ENCODE measurements at regions not wholly inside any gene's neighbourhood (a gene's known extent, or its start where the extent isn't known, plus 50 kb on each side); places are given as distances from the start of the nearest gene placed in this dataset.

DNA sequence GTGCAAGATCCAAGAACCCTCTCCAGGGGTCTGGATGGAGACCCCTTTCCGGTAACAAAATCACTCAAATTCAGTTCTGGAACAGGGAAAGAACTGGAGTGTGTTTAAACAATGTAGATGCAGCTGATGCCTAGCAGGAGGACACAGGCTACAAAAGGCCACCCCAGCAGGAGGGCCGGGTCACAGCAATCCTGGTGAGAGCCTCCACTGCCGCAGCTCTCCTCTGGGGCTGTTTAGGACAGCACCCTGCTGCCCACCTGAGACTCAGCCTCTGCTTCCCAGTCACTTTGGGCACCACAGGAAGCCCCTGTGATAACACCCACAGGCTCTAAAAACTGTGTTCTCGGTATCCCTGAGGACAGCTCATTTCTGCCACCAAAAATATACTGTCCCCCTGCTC, 318.7 kb upstream of the NBEA start:
- Histone ChIP-seq H3K4me1 (no peaks in the 10 kb centered on the region), H3K9me3 (no peaks in the 10 kb centered on the region), H3K27ac (no peak overlapping the region), H3K27me3 (no peaks in the 10 kb centered on the region), H3K36me3 (no peaks in the 10 kb centered on the region), H3K4me3 (no peak overlapping the region)
- 100% methylated on average over 1 of the region's 4 CpGs for WGBS, 2 donors (ENCODE audit: low coverage in 1 of 2)
- no peak for ATAC-seq
- TF ChIP-seq EP300 (IDR thresholded peaks at IDR 0.05), result no peak
- no peak for TF ChIP-seq POLR2A (IDR thresholded peaks at IDR 0.05)
- TF ChIP-seq, protein P1, sequence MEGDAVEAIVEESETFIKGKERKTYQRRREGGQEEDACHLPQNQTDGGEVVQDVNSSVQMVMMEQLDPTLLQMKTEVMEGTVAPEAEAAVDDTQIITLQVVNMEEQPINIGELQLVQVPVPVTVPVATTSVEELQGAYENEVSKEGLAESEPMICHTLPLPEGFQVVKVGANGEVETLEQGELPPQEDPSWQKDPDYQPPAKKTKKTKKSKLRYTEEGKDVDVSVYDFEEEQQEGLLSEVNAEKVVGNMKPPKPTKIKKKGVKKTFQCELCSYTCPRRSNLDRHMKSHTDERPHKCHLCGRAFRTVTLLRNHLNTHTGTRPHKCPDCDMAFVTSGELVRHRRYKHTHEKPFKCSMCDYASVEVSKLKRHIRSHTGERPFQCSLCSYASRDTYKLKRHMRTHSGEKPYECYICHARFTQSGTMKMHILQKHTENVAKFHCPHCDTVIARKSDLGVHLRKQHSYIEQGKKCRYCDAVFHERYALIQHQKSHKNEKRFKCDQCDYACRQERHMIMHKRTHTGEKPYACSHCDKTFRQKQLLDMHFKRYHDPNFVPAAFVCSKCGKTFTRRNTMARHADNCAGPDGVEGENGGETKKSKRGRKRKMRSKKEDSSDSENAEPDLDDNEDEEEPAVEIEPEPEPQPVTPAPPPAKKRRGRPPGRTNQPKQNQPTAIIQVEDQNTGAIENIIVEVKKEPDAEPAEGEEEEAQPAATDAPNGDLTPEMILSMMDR (IDR thresholded peaks at IDR 0.05), result no peak
- no peak for TF ChIP-seq POLR2AphosphoS5 (IDR thresholded peaks at IDR 0.05)

DNA sequence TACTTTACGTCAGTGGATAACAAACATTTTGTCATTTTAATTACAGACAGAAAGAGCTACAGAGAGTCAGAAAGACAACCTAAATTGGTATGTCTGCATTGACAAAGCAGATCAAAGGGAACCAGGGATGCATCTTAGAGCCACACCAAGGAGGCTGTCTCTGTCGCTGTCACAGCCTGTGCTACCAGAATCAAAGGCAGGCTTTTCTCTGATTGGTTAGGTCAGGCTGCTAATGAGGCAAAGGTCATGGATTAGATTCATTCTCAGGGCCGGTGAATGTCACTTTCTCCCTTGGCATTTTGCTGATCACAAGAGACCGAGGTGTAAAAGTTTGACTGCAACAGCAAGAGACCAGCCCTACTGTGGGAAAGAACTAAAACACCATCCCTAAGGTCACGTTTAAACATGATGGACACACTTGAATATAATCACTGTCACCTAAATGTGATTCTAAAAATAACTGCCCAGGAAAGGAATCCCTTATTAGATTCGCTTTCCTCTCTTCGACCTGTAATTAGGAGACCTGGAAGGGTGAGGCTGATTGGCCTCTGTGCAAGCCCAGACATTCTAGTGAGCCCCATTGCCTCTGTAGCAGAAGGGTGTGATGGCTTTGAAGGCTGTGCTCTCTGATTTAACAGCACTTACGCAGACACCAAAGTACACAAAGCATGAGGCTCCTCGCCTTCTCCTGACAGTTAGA, 314.4 kb upstream of the NBEA start:
- H3K9me3 ChIP-seq, result no peaks in the 10 kb centered on the region
- WGBS, 2 donors (ENCODE audit: low coverage in 1 of 2), result 54 to 77% methylated on average over 7 to 9 of the region's 9 CpGs
- H3K4me1 ChIP-seq, result no peaks in the 10 kb centered on the region
- no peak overlapping the region for H3K4me3 ChIP-seq
- H3K27me3 ChIP-seq, result no peaks in the 10 kb centered on the region
- H3K27ac ChIP-seq, result no peak overlapping the region
- no peaks in the 10 kb centered on the region for H3K36me3 ChIP-seq
- ATAC-seq, result no peak
- TF ChIP-seq EP300 (IDR thresholded peaks at IDR 0.05) (no peak), POLR2A (IDR thresholded peaks at IDR 0.05) (no peak), POLR2AphosphoS5 (IDR thresholded peaks at IDR 0.05) (no peak)
- TF ChIP-seq, protein P1 (IDR thresholded peaks at IDR 0.05), result no peak

DNA sequence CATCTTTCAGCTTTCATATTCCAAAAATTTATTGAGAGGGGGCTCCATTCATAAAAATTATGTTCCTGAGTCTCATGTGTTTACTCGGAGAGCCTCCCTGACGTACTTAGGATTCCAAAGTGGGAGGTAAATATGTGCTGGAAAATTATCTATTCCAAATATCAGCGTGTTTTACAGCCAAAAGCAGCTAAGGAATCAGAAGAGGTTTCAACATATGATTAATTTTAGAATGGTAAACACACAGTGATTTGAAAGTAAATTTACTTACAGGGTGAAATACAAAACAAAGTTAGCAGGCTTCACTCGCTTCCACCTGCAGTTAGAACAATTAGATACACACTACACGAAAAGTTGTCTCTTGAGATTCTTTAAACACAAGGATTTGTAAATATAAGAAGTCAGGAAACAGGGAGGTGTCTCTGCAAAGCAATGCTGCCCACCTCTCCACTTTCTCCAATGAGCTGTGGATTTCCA, 313.8 kb upstream of the NBEA start:
- H3K36me3 ChIP-seq, result no peaks in the 10 kb centered on the region
- no peaks in the 10 kb centered on the region for H3K27me3 ChIP-seq
- no peaks in the 10 kb centered on the region for H3K9me3 ChIP-seq
- no peak overlapping the region for H3K27ac ChIP-seq
- no peak for ATAC-seq
- H3K4me3 ChIP-seq, result no peak overlapping the region
- WGBS, 2 donors (ENCODE audit: low coverage in 1 of 2), result 33 to 68% methylated on average over 5 of the region's 5 CpGs
- no peak for TF ChIP-seq POLR2AphosphoS5 (IDR thresholded peaks at IDR 0.05)
- TF ChIP-seq, protein P1 (IDR thresholded peaks at IDR 0.05), result no peak
- TF ChIP-seq POLR2A (IDR thresholded peaks at IDR 0.05), result no peak
- TF ChIP-seq EP300 (IDR thresholded peaks at IDR 0.05), result no peak
- H3K4me1 ChIP-seq, result no peaks in the 10 kb centered on the region

DNA sequence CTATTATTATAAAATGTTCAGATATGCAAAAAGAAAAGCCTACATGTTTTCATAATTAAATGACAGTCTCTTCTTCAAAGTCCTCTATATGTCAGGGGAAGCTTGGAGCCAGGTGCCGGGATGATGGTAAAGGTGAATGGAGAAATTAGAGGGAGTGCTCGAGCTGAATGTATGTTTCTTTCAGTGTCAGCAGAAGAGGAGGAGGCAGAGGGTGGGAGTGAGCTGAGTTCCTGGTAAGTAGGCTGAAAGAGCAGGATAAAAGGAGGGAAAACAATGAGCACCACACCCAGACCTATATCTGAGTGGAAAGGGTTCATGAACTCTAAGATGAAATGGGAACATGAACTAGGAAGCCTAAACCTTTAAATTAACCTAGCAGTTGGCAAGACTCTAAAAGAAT, 307.6 kb upstream of the NBEA start:
- WGBS, 2 donors (ENCODE audit: low coverage in 1 of 2), result 83% methylated on average over 2 of the region's 2 CpGs; no CpG with 5 or more reads in 1 of the 2 donors

DNA sequence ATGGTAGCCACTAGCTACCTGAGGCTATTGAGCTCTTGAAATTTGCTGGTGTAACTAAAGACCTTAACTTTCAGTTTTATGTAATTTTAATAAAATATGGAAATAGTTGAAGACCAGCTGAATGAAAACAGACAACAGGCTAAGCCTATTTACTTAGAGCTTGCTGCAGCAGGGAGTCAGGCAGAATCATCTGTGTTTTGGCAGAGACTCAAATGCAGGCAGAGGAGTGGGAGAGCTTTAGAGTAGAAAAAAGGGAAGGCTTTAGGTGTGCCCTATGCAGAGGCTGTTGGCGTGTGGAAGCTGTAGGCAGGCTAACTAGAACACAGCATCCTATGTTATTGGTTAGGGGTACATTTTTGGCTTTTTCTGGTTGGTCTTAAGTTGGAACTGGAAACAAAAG, 304.9 kb upstream of the NBEA start:
- TF ChIP-seq POLR2A (IDR thresholded peaks at IDR 0.05) (no peak), EP300 (IDR thresholded peaks at IDR 0.05) (no peak), POLR2AphosphoS5 (IDR thresholded peaks at IDR 0.05) (no peak)
- TF ChIP-seq, protein P1 (IDR thresholded peaks at IDR 0.05), result no peak
- Histone ChIP-seq H3K27me3 (no peaks in the 10 kb centered on the region), H3K9me3 (no peaks in the 10 kb centered on the region), H3K4me3 (no peak overlapping the region), H3K36me3 (no peaks in the 10 kb centered on the region), H3K4me1 (no peaks in the 10 kb centered on the region), H3K27ac (no peak overlapping the region)
- WGBS, 2 donors (ENCODE audit: low coverage in 1 of 2), result 78 to 93% methylated on average over 1 of the region's 1 CpG
- no peak for ATAC-seq

More for the DNA sequence above, 307.6 kb upstream of the NBEA start:
- no peak for ATAC-seq
- no peak overlapping the region for H3K27ac ChIP-seq
- no peaks in the 10 kb centered on the region for H3K4me1 ChIP-seq
- H3K36me3 ChIP-seq, result no peaks in the 10 kb centered on the region
- no peak overlapping the region for H3K4me3 ChIP-seq
- no peaks in the 10 kb centered on the region for H3K27me3 ChIP-seq
- H3K9me3 ChIP-seq, result no peaks in the 10 kb centered on the region
- TF ChIP-seq POLR2A (IDR thresholded peaks at IDR 0.05) (no peak), POLR2AphosphoS5 (IDR thresholded peaks at IDR 0.05) (no peak), EP300 (IDR thresholded peaks at IDR 0.05) (no peak)

All from gastroesophageal sphincter (tissue), 4 donors.